GM19035 (cell line): ENCODE measurements at regions not wholly inside any gene's neighbourhood (a gene's known extent, or its start where the extent isn't known, plus 50 kb on each side); places are given as distances from the start of the nearest gene placed in this dataset.
"Not testable (repeated sequence)": the region's sequence is repeated elsewhere in the genome, so short reads cannot be mapped to it uniquely, and the experiment has no call there.

Experiments used
- ATAC-seq: cut with Tn5 transposase; IDR thresholded peaks from one replicate; pipeline ENCODE4 v1.9.1; 2021; ENCODE audit not compliant: unreplicated experiment

- no peak for ATAC-seq
These were observed 528.1 kb downstream of the RAB28 start for GRCh38 chr4:12956026-12956425.

DNA sequence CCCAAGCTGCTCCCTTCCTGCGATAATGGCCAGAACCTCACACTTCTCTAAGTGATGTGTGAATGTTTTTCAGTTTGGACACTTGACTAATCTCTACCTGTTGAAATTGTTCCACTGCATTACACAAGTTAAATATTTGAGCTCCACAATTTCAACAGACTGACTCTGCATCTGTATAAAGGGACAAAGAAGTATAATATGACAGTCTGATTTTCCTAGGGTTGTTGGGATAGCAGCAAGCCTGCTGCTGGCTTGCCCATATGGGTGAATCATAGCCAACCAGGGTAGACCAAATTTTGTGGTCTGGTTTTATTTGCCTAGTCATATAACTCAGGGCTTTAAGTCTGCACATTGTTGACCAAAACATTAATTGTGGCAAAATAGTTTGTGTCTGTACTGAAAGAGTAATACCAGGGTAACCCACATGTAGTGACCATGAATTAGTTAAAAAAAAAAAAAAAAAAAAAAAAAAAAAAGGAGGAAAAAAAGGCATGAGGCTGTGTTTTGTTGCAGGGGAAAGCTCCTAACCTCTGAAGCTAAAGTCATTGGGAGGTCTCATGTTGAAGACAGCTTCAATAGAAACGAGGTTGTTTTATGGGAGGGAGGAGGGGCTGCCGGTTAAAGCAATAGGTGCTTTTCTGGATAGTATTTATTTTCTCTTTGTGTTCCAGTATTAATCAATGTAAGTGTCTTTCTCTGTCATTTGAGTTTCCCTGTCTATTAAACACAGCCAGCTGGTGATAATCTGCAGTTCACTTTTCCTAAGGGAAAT lies 534.2 kb downstream of the RAB28 start:
- ATAC-seq, result no peak

DNA sequence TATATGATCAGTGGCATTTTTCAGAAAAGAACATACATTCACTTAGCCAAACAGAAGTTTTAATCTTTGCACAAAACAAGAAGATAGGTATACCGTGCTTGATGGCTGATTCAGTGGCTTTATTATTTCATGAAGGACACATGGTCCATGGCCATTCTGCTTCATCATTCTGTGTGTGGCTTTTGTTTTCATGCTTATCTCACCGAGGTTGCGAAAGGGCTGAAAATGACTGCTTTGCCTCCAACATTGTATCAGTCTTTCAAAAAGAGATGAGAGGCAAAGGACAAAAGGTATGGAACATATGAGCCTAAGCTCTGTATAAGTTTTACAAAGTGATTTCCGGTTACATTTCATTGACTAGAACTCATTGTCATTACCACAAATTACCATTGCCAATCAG lies 541.1 kb downstream of the RAB28 start:
- no peak for ATAC-seq

DNA sequence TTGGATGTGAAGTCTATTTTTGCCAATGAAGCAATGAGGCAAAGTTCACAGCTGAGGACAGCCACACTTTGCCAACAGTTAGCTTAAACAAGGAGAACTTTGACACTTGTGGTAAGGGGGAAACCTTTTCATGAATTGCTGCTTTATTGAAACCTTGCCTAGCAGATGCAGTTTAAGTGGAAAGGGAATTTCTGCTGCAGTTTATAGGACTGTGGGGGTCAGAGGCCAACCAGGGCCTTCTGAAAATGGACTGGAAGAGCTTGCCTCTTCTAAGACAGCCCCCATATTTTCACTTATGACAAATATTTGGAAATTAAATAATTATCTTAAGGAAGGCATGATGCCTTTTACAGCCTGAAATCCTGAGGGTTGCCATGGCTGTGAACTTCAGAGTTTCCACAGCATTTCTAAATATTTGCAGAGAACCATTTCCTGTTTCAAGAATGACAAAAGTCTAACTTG lies 550.3 kb downstream of the RAB28 start:
- no peak for ATAC-seq

GRCh38 chr4:12932203-12932788 lies 551.8 kb downstream of the RAB28 start:
- no peak for ATAC-seq

DNA sequence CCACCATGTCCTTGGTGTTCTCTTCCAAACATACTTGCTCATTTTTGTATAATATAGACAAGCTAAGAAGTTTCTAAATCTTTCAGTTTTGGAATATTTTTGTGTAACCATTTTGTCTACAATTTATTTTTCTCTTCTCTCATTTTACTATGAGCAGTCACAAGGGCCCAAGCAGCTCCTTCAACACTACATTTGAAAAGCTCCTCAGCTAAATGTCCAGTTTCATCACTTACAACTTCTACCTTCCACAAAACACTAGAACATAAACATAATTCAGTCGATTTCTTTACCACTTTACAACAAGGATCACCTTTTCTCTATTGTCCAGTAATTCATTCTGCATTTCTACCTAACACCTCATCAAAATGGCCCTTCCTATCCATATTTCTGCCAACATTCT lies 554.4 kb downstream of the RAB28 start:
- ATAC-seq, result no peak

DNA sequence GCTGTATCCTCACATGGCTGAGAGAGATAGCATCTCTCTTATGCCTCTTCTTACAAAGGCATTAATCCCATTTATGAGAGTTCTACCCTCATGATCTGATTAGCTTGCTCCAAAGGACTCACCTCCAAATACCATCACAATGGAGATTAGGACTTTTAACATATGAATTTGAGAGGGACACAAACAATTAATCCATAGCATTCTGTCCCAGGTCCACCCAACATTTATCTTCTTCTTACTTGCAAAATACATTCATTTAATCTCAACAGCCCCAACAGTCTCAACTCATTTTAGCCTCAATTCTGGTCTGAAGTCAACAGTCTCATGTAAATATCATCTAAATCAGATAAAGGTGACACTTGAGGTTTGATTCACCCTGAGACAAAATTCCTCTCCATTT lies 555.4 kb downstream of the RAB28 start:
- no peak for ATAC-seq

DNA sequence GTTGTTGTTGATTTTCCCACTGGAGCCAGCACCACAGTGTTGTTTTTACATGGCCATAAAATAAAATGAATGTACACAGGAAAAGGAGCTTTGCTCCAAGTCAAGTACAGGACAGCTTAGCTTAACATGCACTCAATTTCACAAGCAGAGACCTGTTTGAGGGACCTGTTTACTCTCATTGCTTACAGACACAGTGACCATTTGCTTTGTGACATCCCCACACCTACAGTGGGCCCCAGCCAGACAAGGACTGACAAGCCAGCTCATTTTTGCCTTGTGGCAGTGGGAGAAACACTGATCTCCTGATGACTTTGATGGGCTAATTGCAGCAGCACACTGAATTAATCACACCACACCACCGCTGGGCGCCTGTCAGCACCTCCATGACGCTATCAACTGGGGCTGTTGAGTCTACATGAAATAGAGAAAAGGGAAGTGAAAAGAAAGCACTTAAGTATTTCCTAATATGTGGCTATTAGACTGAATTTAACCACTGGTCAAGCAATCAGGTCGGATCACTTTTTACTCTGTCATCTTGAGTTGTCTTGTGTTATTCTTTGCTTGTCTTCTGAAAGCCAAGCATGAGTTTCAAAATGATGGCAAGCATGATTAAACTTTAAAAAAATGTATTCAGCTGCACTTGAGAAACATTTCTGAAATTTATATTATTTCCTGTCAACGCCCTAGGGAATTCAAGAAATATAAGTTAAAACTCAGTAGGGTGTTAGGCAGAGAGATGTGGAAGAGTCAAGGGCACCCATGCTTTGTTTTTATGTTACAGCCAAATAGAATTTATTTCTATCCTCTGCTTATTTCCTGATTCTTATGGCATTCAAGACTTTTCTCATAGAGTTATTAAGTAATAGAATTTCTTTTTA lies 557.7 kb downstream of the RAB28 start:
- ATAC-seq, result peak; percentile 79

- no peak for ATAC-seq
These were observed 559.3 kb downstream of the RAB28 start for GRCh38 chr4:12924728-12925320.

DNA sequence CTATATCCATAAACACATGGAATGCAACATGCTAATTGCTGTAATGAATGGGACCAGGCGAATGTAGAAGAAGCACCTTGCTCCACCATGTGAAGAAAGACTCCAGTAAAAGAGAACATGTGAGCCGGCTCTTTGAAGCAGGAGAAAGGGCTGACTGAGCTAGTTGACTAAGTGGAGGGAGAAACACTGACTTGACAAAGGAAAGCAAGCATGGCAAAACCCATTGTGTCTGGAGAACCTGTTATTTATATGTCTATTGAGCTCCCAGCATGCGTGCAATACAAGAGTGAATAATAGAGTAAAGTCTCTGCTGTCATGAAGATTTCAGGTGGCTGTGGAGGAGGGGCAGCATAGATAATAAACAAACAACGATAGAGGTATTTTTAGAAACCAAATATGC lies 559.9 kb downstream of the RAB28 start:
- ATAC-seq, result no peak

DNA sequence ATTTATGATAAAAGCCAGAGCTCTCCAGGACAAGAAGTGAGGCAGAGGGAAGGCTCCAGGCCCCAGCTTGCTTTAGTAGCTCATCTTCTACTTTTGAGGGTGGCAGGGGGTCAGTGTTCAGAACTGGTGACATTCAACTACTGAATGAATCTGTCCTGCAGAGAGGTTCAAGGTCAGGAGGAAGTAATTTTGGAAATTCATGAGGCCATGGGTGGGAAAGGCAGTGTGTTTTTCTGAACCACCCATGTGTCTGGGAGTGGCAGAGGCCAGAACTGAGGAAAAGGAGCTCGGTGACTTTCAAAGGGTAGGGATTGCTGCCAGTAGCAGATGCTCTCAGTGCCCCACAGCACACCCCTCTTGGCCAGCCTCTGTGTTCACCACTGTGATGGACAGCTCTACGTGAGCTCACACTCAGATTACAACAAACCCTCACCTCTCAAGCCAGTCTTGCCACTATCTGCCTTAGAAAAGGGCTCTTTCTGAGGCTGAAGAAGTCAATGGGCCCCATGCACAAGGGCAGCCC lies 571.2 kb downstream of the RAB28 start:
- no peak for ATAC-seq

DNA sequence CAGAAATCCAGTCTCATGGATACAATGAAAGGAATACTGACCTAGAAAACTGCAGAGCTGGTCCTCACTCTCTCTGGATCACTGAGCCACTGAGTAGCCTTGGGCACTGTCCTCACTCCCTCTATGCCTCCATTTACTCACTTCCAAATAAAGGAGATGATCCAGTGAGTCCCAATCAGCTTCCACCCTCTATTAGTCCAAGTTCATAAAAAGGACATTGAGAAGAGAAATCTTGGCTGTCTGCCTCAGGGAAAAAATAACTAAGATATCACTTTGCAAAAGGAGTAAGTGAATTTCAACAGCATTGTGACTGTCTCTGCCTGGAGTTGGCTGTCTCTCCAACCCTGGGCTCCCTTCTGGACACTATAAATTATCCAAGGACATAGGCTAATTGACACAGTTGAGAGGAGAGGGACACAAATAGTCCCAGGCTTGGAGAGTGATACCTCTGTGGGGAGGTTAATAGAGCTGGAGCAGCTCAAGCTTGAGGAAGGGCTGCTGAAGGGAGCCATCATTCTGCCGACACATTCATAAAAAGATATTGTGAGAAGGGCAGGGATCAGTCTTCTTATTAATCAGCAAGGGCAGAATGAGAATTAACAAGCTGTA lies 572.3 kb downstream of the RAB28 start:
- ATAC-seq, result no peak

- ATAC-seq, result not testable (repeated sequence)
These were observed 580.5 kb downstream of the RAB28 start for GRCh38 chr4:12903640-12904039.

- ATAC-seq, result no peak
These were observed 581.4 kb downstream of the RAB28 start for GRCh38 chr4:12902735-12903134.

GRCh38 chr4:12897954-12898353 lies 586.2 kb downstream of the RAB28 start:
- ATAC-seq, result no peak

GRCh38 chr4:12894062-12894461 lies 590.1 kb downstream of the RAB28 start:
- no peak for ATAC-seq

- no peak for ATAC-seq
These were observed 595.1 kb downstream of the RAB28 start for GRCh38 chr4:12889054-12889453.

- ATAC-seq, result no peak
These were observed 599.0 kb downstream of the RAB28 start for GRCh38 chr4:12884846-12885796.

GRCh38 chr4:12881945-12882584 lies 602.1 kb downstream of the RAB28 start:
- no peak for ATAC-seq
